PFSK-1 (cell line): ENCODE measurements at regions not wholly inside any gene's neighbourhood (a gene's known extent, or its start where the extent isn't known, plus 50 kb on each side); places are given as distances from the start of the nearest gene placed in this dataset.

Experiments used
- POLR2AphosphoS5 ChIP-seq: IDR thresholded peaks from 2 replicates; pipeline ENCODE4 v1.6.1; 2012; ENCODE audit warnings: low read depth, mild to moderate bottlenecking, control low read depth, low read length, moderate library complexity
- REST ChIP-seq, 2 experiments: IDR thresholded peaks; 2 replicates each; pipeline versions ENCODE4 v1.6.1 to v1.8.0; 2011 to 2012; ENCODE audit warnings: low read depth in 2 of 2, low read length in 2 of 2, control low read depth in 1 of 2, inconsistent platforms in 1 of 2, mild to moderate bottlenecking in 1 of 2, moderate library complexity in 1 of 2; ENCODE audit not compliant: insufficient read depth in 1 of 2
- SIN3A ChIP-seq: IDR thresholded peaks from 2 replicates; pipeline ENCODE4 v1.6.1; 2012; ENCODE audit warnings: mild to moderate bottlenecking, low read length, moderate library complexity, borderline replicate concordance; ENCODE audit not compliant: insufficient read depth

GRCh38 chr5:89769975-89770374 lies 639.6 kb downstream of the CETN3 start:
- no peak for TF ChIP-seq POLR2AphosphoS5
- no peak for TF ChIP-seq REST (IDR thresholded peaks at IDR 0.05; ENCODE audit: insufficient read depth in 1 of 2, low read depth in 2 of 2, low read length in 2 of 2)
- TF ChIP-seq SIN3A = no peak
